DMS79 treated with DMSO at 0.1 percent for 48 hours (cell line): ENCODE measurements at regions not wholly inside any gene's neighbourhood (a gene's known extent, or its start where the extent isn't known, plus 50 kb on each side); places are given as distances from the start of the nearest gene placed in this dataset.
A peak's percentile ranks its signal among the peaks of the same experiment; 100 is the strongest.

ENCODE experiments used
- DNase-seq: peaks from one replicate; lab custom pipeline; 2025; lab: John Stamatoyannopoulos, UW

- no peak for DNase-seq
These were observed 247.4 kb downstream of the PTEN start for GRCh38 chr10:88110822-88111221.

- DNase-seq = no peak
These were observed 247.9 kb downstream of the PTEN start for GRCh38 chr10:88111294-88111693.

GRCh38 chr10:88113232-88113631 lies 249.8 kb downstream of the PTEN start:
- DNase-seq = no peak

DNA sequence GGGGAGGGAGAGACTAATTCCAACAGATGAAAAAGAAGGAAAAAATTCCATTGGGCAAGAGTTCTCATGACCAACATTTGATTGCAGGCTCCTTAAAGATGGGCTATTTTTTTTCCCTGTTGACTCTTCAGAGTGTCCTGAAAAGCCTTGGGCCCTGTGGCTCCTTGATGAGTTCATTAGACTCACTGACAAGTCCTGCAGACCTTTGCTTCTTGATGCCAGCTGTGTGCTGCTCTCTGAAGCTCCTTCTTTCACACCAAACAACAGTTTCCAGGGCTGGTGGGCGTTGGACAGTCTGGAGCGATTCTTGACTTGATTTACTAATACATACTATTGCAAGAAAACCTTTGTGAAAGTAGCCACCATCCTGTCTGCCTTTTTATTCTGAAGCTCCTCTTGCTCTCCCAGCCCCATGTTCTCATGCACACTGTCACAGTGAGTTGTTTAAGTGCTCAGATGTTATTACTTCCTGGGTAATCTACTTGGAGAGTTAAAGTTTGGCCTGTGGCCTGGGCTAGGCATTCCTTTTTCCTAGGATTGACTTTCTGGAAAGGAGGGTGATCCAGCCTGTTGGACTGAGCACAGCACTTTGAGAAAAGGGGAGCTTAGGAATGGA lies 250.3 kb downstream of the PTEN start:
- no peak for DNase-seq

DNA sequence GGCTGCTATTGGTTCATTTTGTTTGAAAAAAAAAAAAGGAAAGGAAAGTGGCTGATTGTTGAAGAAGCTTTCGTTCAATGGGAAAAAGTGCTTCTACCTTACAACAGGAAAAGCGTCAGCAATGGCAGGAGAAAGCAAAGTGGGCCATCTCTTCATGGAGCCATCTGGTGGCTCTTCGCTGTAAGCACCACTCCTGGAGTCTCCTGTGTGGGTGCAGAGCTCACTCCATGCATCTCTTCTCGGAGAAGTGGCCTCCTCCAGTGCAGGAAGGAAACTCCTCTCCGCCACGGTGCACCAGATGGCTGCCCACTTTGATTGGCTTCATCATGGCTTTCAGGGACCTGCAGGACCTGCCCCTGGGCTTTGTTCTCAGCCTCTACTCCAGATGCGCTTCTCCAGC lies 250.9 kb downstream of the PTEN start:
- no peak for DNase-seq

DNA sequence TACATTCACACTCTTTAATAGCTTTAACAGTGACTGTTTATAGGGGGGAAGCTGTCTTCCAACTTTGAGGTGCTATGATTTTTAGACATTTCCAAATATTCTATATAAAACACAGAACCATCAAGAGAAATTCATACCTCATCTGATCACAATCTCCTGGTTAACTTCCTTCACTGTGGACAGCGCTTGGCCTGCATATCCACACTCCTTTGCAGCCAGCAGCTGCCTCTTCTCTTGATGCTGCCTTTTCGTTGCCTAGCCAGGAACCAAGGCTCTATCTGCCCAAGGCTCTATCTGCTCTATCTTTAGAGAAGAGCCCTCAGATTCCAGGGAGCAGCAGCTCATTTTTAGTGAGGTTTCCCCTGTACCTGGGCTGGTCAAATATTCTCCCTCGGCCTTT lies 252.0 kb downstream of the PTEN start:
- no peak for DNase-seq

- no peak for DNase-seq
These were observed 252.5 kb downstream of the PTEN start for GRCh38 chr10:88115968-88116367.

DNA sequence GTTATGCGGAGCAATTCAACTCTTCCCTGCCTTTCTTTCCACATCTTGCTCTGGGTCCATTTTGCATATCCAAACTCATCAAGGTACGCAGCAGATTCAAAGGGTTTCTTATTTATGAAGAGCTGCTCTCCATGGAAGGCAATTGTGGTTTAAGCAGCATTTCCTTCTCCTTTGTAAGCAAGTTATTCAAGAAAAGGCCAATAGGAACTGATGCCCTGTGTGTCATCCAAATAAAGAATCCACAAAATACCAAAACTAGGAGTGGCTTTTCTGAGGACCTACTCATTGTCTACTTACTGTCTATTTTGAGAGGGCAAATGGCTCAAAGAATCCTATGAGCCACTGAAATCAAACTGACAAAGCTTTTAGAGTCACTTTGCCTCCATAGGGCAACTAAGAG lies 253.1 kb downstream of the PTEN start:
- no peak for DNase-seq

DNA sequence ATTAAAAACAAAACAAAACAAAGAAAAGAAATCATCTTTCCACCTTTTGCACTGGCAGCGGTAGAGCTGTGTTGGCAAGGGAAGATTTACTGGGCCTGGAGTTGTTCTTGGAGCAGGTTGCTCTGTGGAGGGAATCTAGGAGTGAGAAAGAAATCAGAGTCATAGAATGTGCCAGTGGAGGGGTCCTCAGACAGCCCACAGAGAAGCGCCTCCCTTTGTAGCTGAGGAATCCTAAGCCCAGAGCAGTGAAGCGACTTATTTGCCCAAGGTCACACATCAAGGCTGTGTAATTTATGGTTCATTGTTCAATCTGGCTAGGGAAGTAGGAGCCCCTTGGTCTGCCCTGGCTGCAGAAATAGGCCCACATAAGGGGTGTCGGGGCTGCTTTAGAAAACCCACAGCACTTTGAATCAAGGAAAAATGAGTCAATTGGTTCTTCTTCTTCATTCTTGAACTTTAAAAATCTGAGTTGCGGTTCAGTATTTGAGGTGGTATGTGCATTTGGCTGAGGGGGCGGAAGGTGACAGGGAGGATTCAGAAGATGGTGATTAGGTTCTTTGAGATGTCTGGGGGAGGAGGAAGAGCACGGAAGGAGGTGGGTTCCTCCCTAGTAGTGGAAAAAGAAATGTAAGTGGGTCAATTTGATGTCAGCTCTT lies 253.7 kb downstream of the PTEN start:
- DNase-seq = no peak

GRCh38 chr10:88117869-88118632 lies 254.6 kb downstream of the PTEN start:
- DNase-seq = no peak

DNA sequence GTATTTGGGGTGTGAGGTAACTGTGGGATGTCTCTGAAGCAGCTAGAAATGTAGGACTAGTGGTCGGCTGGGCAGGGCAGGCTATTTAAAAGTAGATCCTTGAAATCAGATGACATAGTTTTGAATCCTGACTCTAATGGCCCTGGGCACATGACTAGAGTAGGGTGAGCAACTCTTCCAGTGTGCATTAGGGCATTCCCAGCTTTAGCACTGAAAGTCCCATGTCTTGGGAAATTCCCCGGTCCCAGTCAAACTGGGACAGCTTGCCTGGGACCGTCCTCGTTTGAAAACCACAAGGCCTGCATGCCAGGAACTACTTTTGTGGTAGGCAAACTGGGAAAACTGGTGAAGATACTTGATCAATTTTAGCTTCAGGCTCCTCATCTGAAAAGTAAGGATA lies 255.3 kb downstream of the PTEN start:
- no peak for DNase-seq

GRCh38 chr10:88119160-88119559 lies 255.7 kb downstream of the PTEN start:
- no peak for DNase-seq

DNA sequence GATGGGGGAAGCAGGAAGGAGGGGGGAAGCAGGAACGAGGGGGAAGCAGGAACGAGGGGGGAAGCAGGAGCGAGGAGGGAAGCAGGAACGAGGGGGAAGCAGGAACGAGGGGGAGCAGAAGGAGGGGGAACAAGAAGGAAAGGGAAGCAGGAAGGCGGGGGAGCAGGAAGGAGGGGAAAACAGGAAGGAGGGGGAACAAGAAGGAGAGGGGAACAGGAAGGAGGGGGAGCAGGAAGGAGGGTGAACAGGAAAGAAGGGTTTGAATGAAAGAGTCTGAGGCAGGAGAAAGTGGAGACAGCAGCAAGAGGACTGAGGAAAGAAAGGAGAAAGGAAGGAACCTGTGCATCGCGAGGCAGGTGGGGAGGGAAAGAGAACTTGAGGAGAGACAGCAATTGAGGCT lies 256.6 kb downstream of the PTEN start:
- DNase-seq = no peak

- DNase-seq = no peak
These were observed 257.3 kb downstream of the PTEN start for GRCh38 chr10:88120599-88121333.

DNA sequence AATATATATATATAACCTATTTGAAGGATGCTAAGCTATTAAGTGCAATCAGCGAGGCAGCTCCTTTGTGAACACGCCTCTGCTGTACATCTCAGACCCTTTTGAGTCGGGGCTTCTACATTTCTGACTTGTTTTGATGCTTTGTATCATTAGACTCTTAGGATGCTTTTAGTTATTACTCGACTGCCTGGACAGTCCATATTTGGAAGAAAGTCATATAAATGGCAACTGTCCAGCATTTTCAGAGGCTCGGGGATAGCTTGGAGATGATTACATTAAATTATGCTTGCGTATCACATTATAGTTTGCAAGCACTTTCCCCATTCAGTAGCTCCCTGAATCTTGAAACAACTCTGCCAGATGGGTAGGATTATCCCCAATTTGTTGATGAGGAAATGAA lies 257.9 kb downstream of the PTEN start:
- DNase-seq = no peak

- no peak for DNase-seq
These were observed 258.7 kb downstream of the PTEN start for GRCh38 chr10:88122145-88122544.

GRCh38 chr10:88122576-88122975 lies 259.2 kb downstream of the PTEN start:
- no peak for DNase-seq

GRCh38 chr10:88125766-88126165 lies 262.3 kb downstream of the PTEN start:
- DNase-seq = peak; percentile 2

GRCh38 chr10:88126699-88127098 lies 263.3 kb downstream of the PTEN start:
- DNase-seq = no peak

- no peak for DNase-seq
These were observed 263.8 kb downstream of the PTEN start for GRCh38 chr10:88127269-88127668.

DNA sequence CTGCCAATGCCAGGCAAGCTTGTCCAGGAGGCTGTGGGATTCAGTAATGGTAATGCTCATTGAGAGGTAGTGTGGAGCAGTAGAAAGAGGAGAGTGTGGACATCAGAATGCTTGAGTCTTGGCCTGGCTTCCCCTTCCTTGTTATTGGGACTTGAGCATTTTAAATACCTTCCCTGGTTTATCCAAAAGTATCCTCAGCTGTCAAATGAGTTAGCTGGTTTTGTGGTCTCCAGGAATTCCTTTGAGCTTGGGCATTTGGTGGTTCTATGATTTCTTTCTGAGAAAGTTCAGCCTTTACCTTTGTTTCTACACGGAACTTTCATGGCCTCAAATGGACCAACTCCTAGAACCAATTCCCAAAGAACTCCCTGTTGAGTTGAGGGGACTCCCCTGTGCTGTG lies 264.3 kb downstream of the PTEN start:
- no peak for DNase-seq

- DNase-seq = no peak
These were observed 265.6 kb downstream of the PTEN start for GRCh38 chr10:88129013-88129412.

DNA sequence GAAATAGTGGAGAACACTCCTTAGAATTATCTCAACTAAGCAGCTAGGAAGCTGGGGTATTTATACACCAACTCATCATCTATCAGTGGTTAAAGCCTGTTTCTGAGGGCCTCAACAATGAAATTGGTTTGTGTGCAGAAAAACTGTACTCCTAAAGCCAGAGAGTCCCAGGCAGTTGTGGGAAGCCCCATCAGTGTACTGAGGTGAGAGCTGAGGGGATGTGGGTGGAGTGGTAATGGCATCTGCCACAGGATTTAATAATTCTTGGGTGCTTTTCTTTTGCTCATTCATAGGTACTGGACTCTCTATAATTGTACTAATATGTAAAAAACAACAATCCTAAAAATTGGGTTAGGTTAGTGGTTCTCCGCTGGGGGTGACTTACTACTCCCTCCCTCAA lies 267.5 kb downstream of the PTEN start:
- DNase-seq = no peak
